ENCODE measurements at regions not wholly inside any gene's neighbourhood (a gene's known extent, or its start where the extent isn't known, plus 50 kb on each side); places are given as distances from the start of the nearest gene placed in this dataset.

DNA sequence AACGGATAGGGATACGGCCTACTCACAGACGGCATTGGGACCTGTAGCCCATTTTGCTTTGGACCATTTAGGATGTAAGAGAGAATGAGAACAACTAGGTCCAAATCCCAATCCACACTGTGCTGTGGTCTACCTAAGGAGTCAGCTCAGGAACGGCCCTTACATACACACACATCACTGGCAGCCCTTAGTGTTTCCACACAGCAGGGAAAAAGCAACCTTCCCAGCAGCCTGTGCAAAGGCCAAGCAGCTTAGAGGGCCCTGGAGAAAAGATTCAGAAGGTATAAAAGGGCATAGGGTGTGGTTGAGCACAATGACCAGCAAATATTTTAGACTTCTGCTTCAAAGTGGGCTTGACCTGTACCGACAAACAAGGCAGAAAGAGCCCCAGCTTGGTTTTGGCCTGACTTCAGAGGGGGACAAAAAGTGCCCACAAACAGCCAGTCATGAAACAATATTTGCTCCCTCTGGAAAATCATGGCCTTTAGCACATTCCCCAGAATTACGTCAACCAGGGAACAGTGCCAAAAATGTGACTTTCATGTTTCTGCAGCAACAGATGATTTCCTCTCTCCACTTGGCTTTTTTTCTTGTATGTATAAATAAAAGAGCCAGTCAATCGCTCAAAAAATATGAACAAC is 359.5 kb upstream of the FGF16 start:
- Histone ChIP-seq H3K27ac (ENCODE audit: low read depth, low read length) (no peak overlapping the region), H2AFZ (ENCODE audit: low read length) (no peak overlapping the region), H3K9me3 (ENCODE audit: low read depth, low read length) (no peaks in the 10 kb centered on the region), H3K4me1 (ENCODE audit: insufficient read depth, low read length) (no peaks in the 10 kb centered on the region), H3K36me3 (ENCODE audit: insufficient read depth, low read length) (no peaks in the 10 kb centered on the region), H4K20me1 (ENCODE audit: insufficient read depth, low read length) (no peaks in the 10 kb centered on the region), H3K79me2 (ENCODE audit: insufficient read depth, low read length) (no peaks in the 10 kb centered on the region), H3K27me3 (ENCODE audit: insufficient read depth, low read length) (no peaks in the 10 kb centered on the region), H3K4me3 (ENCODE audit: insufficient read depth, low read length) (no peak overlapping the region), H3K4me2 (ENCODE audit: insufficient read depth, low read length) (no peak overlapping the region)
- no peak for DNase-seq (ENCODE audit: insufficient read length, low spot score, missing footprints)
- TF ChIP-seq, protein P1, sequence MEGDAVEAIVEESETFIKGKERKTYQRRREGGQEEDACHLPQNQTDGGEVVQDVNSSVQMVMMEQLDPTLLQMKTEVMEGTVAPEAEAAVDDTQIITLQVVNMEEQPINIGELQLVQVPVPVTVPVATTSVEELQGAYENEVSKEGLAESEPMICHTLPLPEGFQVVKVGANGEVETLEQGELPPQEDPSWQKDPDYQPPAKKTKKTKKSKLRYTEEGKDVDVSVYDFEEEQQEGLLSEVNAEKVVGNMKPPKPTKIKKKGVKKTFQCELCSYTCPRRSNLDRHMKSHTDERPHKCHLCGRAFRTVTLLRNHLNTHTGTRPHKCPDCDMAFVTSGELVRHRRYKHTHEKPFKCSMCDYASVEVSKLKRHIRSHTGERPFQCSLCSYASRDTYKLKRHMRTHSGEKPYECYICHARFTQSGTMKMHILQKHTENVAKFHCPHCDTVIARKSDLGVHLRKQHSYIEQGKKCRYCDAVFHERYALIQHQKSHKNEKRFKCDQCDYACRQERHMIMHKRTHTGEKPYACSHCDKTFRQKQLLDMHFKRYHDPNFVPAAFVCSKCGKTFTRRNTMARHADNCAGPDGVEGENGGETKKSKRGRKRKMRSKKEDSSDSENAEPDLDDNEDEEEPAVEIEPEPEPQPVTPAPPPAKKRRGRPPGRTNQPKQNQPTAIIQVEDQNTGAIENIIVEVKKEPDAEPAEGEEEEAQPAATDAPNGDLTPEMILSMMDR (IDR thresholded peaks at IDR 0.05; ENCODE audit: extremely low read depth, low read depth, low read length), result no peak

DNA sequence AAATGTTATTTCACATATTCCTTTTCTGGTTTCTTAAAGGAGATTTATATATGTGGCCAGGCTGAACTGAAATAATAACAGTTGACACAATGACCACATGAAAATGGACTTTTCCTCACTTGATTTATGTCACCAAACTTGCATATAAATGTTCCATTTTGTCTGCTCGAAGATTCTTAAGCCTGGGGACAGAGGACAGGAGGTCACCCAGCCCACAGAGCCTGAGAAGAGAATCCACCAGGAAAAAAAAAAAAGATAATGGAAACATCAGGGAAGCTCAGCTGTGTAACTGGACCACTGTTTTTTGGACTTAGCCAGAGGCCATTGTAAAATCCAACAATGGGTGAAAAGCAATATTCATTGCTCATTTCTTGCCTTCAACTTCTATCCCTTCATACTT is 359.0 kb upstream of the FGF16 start:
- no peaks in the 10 kb centered on the region for H3K4me1 ChIP-seq (ENCODE audit: insufficient read depth, low read length)
- DNase-seq (ENCODE audit: insufficient read length, low spot score, missing footprints), result no peak
- TF ChIP-seq, protein P1 (IDR thresholded peaks at IDR 0.05; ENCODE audit: extremely low read depth, low read depth, low read length), result no peak
- H3K4me3 ChIP-seq (ENCODE audit: insufficient read depth, low read length), result no peak overlapping the region
- H3K9me3 ChIP-seq (ENCODE audit: low read depth, low read length), result no peaks in the 10 kb centered on the region
- no peak overlapping the region for H3K4me2 ChIP-seq (ENCODE audit: insufficient read depth, low read length)
- no peaks in the 10 kb centered on the region for H3K36me3 ChIP-seq (ENCODE audit: insufficient read depth, low read length)
- no peak overlapping the region for H2AFZ ChIP-seq (ENCODE audit: low read length)
- H3K27ac ChIP-seq (ENCODE audit: low read depth, low read length), result no peak overlapping the region
- H3K27me3 ChIP-seq (ENCODE audit: insufficient read depth, low read length), result no peaks in the 10 kb centered on the region
- no peaks in the 10 kb centered on the region for H4K20me1 ChIP-seq (ENCODE audit: insufficient read depth, low read length)
- no peaks in the 10 kb centered on the region for H3K79me2 ChIP-seq (ENCODE audit: insufficient read depth, low read length)

DNA sequence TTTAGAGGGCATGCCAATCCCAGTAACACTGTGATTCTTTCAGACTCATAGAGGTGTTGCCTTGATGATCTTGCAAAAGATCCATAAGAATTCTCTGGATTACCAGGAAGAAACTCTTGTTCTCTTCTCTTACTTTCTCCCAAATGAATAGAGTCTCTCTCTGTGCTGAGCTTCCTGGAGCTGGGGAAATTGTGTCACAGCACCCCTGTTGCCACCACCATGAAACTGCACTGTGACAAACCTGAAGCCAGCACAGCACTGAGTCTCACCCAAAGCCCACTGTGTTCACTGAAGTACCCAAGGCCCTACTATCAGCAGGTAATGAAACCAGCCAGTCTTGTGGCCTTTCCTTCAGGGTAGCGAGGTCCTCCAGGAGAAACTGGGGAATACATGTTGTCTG is 332.7 kb upstream of the FGF16 start:
- no peaks in the 10 kb centered on the region for H3K27me3 ChIP-seq (ENCODE audit: insufficient read depth, low read length)
- no peak overlapping the region for H2AFZ ChIP-seq (ENCODE audit: low read length)
- H3K4me2 ChIP-seq (ENCODE audit: insufficient read depth, low read length), result no peak overlapping the region
- H3K9me3 ChIP-seq (ENCODE audit: low read depth, low read length), result no peaks in the 10 kb centered on the region
- TF ChIP-seq, protein P1 (IDR thresholded peaks at IDR 0.05; ENCODE audit: extremely low read depth, low read depth, low read length), result no peak
- no peaks in the 10 kb centered on the region for H3K4me1 ChIP-seq (ENCODE audit: insufficient read depth, low read length)
- no peaks in the 10 kb centered on the region for H4K20me1 ChIP-seq (ENCODE audit: insufficient read depth, low read length)
- H3K36me3 ChIP-seq (ENCODE audit: insufficient read depth, low read length), result no peaks in the 10 kb centered on the region
- H3K4me3 ChIP-seq (ENCODE audit: insufficient read depth, low read length), result no peak overlapping the region
- no peak for DNase-seq (ENCODE audit: insufficient read length, low spot score, missing footprints)
- H3K27ac ChIP-seq (ENCODE audit: low read depth, low read length), result no peak overlapping the region
- no peaks in the 10 kb centered on the region for H3K79me2 ChIP-seq (ENCODE audit: insufficient read depth, low read length)

DNA sequence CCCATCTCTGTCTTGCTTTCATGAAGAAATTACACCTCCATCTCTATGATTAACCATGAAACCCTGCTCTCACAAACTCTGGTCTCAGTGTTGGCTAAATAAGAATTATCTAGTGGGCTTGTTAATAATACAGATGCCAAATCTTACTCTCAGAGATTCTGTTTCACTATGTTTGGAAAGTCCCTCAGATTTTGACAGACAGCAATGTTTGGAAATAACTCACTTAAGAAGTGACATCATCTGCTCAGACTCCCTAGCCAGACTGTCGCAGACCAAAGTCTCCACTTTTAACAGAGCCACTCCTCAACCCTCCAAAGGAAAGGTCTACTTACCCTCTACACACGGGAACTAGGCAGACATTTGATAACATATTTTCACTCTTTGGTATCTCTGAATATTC is 328.5 kb upstream of the FGF16 start:
- Histone ChIP-seq H3K4me3 (ENCODE audit: insufficient read depth, low read length) (no peak overlapping the region), H3K4me2 (ENCODE audit: insufficient read depth, low read length) (no peak overlapping the region), H4K20me1 (ENCODE audit: insufficient read depth, low read length) (no peaks in the 10 kb centered on the region), H2AFZ (ENCODE audit: low read length) (no peak overlapping the region), H3K4me1 (ENCODE audit: insufficient read depth, low read length) (no peaks in the 10 kb centered on the region), H3K36me3 (ENCODE audit: insufficient read depth, low read length) (no peaks in the 10 kb centered on the region), H3K79me2 (ENCODE audit: insufficient read depth, low read length) (no peaks in the 10 kb centered on the region), H3K27ac (ENCODE audit: low read depth, low read length) (no peak overlapping the region), H3K9me3 (ENCODE audit: low read depth, low read length) (no peaks in the 10 kb centered on the region), H3K27me3 (ENCODE audit: insufficient read depth, low read length) (no peaks in the 10 kb centered on the region)
- TF ChIP-seq, protein P1 (IDR thresholded peaks at IDR 0.05; ENCODE audit: extremely low read depth, low read depth, low read length), result no peak
- DNase-seq (ENCODE audit: insufficient read length, low spot score, missing footprints), result no peak

Data from osteoblast (primary cell).